ENCODE measurements at regions not wholly inside any gene's neighbourhood (a gene's known extent, or its start where the extent isn't known, plus 50 kb on each side); places are given as distances from the start of the nearest gene placed in this dataset.
"Not testable (repeated sequence)": the region's sequence is repeated elsewhere in the genome, so short reads cannot be mapped to it uniquely, and the experiment has no call there.

GRCh38 chr6:27562027-27562410 is 89.1 kb upstream of the ZNF184 start:
- DNase-seq (ENCODE audit: low read depth) = peak; percentile 66
- peak overlapping the region; percentile 14 for H3K4me3 ChIP-seq (ENCODE audit: low read depth, low read length)

GRCh38 chr6:27558028-27558724 is 85.3 kb upstream of the ZNF184 start:
- no peak for TF ChIP-seq CTCF (IDR thresholded peaks at IDR 0.05; ENCODE audit: insufficient read depth, low read depth, low read length, missing control alignments)
- no peak overlapping the region for H3K4me3 ChIP-seq (ENCODE audit: low read depth, low read length)
- DNase-seq (ENCODE audit: low read depth) = no peak

More at GRCh38 chr6:27562027-27562410, 89.1 kb upstream of the ZNF184 start:
- no peak for TF ChIP-seq CTCF (IDR thresholded peaks at IDR 0.05; ENCODE audit: insufficient read depth, low read depth, low read length, missing control alignments)

GRCh38 chr6:27556406-27556805 is 83.5 kb upstream of the ZNF184 start:
- no peak for TF ChIP-seq CTCF (IDR thresholded peaks at IDR 0.05; ENCODE audit: insufficient read depth, low read depth, low read length, missing control alignments)
- no peak for DNase-seq (ENCODE audit: low read depth)
- H3K4me3 ChIP-seq (ENCODE audit: low read depth, low read length) = no peak overlapping the region

- DNase-seq (ENCODE audit: low read depth) = peak; percentile 88
- TF ChIP-seq CTCF (IDR thresholded peaks at IDR 0.05; ENCODE audit: insufficient read depth, low read depth, low read length, missing control alignments) = no peak
- peak overlapping the region; percentile 25 for H3K4me3 ChIP-seq (ENCODE audit: low read depth, low read length)
These were observed 80.4 kb upstream of the ZNF184 start for GRCh38 chr6:27553123-27553904.

- no peak for TF ChIP-seq CTCF (IDR thresholded peaks at IDR 0.05; ENCODE audit: insufficient read depth, low read depth, low read length, missing control alignments)
- H3K4me3 ChIP-seq (ENCODE audit: low read depth, low read length) = no peak overlapping the region
- DNase-seq (ENCODE audit: low read depth) = no peak
These were observed 78.7 kb upstream of the ZNF184 start for GRCh38 chr6:27551607-27552006.

- no peak for DNase-seq (ENCODE audit: low read depth)
- TF ChIP-seq CTCF (IDR thresholded peaks at IDR 0.05; ENCODE audit: insufficient read depth, low read depth, low read length, missing control alignments) = no peak
These were observed 77.8 kb upstream of the ZNF184 start for GRCh38 chr6:27550692-27551091.

GRCh38 chr6:27549241-27549598 is 76.3 kb upstream of the ZNF184 start:
- H3K4me3 ChIP-seq (ENCODE audit: low read depth, low read length); DNase-seq (ENCODE audit: low read depth): not testable (repeated sequence)

More at GRCh38 chr6:27550692-27551091, 77.8 kb upstream of the ZNF184 start:
- no peak overlapping the region for H3K4me3 ChIP-seq (ENCODE audit: low read depth, low read length)
